ENCODE measurements at regions not wholly inside any gene's neighbourhood (a gene's known extent, or its start where the extent isn't known, plus 50 kb on each side); places are given as distances from the start of the nearest gene placed in this dataset.

DNA sequence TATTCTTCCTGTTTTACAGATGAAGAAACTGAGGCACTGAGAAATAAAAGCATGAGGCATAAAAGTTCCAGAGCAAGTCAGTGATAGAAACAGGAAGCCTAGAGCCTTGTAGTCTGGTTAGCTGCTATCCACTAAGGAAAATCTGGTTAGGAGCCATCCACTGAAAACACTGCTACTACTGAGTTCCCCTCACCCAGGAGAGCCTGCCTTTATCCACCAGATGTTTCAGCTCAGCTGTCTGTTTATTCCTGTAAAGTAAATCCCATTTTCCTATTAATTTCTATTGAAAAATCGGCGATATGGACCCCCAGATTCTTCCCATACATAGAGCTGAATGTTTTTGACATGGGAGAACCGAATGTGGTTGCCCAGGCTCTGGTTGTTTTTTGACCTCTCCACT, 63.7 kb upstream of the LMO4 start:
- TF ChIP-seq, protein P1, sequence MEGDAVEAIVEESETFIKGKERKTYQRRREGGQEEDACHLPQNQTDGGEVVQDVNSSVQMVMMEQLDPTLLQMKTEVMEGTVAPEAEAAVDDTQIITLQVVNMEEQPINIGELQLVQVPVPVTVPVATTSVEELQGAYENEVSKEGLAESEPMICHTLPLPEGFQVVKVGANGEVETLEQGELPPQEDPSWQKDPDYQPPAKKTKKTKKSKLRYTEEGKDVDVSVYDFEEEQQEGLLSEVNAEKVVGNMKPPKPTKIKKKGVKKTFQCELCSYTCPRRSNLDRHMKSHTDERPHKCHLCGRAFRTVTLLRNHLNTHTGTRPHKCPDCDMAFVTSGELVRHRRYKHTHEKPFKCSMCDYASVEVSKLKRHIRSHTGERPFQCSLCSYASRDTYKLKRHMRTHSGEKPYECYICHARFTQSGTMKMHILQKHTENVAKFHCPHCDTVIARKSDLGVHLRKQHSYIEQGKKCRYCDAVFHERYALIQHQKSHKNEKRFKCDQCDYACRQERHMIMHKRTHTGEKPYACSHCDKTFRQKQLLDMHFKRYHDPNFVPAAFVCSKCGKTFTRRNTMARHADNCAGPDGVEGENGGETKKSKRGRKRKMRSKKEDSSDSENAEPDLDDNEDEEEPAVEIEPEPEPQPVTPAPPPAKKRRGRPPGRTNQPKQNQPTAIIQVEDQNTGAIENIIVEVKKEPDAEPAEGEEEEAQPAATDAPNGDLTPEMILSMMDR (IDR thresholded peaks at IDR 0.05) = no peak
- no peak for TF ChIP-seq POLR2A (IDR thresholded peaks at IDR 0.05)
